Activated CD4-positive, alpha-beta T cell treated with anti-CD3 and anti-CD28 coated beads, Interleukin-2, amount 50 U/mL, for 48 hours (primary cell): ENCODE measurements at regions not wholly inside any gene's neighbourhood (a gene's known extent, or its start where the extent isn't known, plus 50 kb on each side); places are given as distances from the start of the nearest gene placed in this dataset.

Source experiments
- DNase-seq, 2 experiments: peaks; one replicate each; pipeline ENCODE4 v3.0.0-alpha.2; 2020

- DNase-seq: no peak
Measured at GRCh38 chr1:165014753-165015152, 341.8 kb downstream of the LMX1A start.

DNA sequence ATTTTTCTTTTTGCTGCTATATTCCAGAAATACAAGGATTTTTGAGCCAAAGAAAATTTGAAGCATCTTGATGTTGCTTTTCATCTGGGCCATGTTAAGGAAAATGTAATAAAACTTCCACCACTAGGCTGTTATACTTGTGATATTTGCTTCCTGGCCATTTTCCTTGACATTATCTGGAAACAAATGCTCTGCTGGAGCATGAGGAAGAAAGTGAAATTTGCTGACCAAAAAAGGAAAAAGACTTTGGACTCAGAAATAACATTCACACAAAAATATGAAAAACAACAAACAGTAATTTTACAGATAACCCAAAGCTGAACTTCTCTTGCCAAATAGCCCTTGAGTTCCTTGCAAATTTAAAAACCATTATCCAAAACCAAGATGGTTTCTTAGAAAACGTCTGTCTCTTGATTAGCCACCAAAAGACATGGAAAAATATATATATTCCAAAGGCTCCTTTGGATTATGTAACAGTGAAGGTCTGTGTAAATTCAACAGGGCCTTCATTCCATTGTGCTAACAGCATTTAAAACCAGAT lies 344.5 kb downstream of the LMX1A start:
- DNase-seq: no peak

DNA sequence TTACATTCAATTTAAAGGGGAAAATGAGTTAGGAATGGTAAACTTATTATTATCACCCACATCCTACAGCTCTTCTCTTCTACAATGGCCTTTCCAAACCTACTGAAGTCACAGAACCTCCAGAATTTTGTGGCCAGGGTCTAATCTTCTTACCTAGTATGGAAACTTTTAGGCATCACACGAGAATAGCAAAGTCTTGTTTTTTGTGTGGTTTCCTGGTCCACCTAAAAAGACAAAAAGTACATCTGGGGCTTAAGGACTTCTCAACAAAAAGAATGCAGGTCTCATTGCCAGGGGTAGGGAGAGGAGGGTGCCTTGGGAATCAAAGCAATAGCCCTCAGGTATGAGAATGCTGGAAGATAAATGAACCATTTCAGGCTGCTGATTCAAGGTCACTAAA lies 345.3 kb downstream of the LMX1A start:
- DNase-seq: no peak

DNA sequence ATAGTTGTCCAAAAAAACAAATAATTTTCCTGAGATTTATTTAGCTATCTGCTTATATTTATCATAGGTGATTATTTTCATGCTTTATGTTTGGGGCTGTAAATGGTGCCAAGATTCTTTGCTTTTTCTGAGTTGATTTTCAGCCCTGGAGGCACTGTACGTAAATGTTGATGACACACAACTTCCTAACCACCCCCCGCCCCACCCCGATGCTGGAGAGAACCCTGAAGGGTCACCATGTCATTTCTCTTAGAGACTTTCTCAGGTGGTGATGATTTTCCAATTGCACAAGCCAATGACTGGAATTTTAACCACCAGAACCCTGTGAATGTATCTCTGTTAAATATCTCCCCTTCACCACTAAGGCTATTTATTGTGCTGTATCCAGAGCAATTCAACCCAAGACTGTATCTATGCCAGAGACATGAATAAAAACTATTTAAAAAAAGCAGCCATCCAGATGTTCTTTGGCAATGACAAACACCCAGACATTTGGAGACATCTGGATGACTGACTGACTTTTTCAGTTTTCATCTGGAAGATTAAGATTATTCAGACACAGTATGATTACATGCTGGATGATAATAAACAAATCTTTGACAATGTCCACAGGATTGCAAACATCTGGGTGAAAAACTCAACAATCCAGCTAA lies 346.0 kb downstream of the LMX1A start:
- no peak for DNase-seq

- DNase-seq: no peak
Measured at GRCh38 chr1:165006831-165007230, 349.7 kb downstream of the LMX1A start.

- no peak for DNase-seq
Measured at GRCh38 chr1:164999146-164999545, 357.4 kb downstream of the LMX1A start.

GRCh38 chr1:164991763-164992314 lies 364.7 kb downstream of the LMX1A start:
- DNase-seq: no peak

DNA sequence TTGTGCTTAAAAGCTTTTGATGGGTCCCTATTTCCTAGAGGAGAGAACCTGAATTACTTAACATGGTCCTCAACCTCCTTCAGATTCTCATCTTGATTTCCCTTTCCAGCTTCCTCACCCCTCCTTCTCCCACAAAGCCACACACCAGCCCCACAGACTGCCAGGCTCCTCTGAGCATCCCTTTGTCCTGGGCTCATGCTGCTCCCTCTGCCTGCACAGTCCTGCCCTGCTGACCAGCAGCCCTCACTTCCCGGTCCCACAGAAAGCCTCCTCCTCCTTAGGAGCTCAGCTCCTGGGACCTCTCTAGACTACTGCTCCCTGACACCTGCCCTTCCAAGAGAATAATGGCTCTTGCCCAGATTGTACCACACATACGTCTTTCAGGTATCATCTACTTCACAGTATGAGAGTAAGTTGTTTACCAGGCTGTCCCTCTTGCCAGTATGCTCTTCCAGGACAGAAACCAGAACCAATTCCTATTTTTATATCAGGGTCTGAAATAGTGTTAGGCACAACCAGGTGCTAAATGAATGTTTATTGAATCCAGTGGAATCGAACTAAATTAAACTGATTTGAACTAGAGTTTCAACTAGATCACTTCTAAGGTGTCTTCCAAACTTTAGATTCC lies 373.4 kb downstream of the LMX1A start:
- DNase-seq: no peak

- DNase-seq: no peak
Measured at GRCh38 chr1:164982545-164982944, 374.0 kb downstream of the LMX1A start.

DNA sequence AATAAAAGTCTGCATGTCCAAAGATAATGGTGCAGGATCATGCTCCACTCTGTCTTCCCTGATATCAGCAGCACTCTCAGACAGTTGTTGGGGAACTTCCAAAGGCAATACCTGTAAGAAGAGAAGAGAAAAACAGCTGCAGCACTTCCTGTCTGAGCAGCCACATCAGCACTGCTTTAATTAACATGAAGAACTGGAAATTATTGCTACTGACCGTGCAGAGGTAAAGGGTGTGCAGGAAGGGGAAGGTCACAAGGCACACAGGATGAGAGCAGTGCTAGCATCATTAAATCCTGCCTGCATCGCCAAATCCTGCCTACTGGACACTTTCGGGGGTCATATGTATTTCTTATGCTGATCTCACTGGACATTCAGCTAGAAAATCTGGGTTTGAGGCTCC lies 379.0 kb downstream of the LMX1A start:
- DNase-seq: no peak

- DNase-seq: no peak
Measured at GRCh38 chr1:164971921-164972415, 384.5 kb downstream of the LMX1A start.

- DNase-seq: no peak
Measured at GRCh38 chr1:164971391-164971790, 385.1 kb downstream of the LMX1A start.

DNA sequence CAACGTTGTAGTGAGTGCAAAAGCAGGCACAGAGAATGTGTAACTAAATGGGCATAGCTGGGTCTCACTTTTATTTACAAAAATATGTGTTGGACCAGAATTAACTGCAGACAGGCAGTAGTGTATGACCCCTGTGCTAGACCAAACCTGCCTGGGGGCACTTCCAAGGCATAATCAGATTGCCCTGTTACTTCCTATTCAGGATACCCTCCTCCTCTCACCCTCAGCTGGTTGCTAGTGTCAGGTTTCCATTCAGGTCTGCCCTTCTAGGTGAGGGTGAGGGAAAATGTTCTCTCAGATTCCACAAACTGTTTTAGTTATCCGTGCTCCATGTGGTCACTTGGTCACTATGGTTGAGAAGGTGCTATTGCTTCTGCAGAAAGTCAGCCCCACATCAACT lies 387.3 kb downstream of the LMX1A start:
- DNase-seq: no peak

DNA sequence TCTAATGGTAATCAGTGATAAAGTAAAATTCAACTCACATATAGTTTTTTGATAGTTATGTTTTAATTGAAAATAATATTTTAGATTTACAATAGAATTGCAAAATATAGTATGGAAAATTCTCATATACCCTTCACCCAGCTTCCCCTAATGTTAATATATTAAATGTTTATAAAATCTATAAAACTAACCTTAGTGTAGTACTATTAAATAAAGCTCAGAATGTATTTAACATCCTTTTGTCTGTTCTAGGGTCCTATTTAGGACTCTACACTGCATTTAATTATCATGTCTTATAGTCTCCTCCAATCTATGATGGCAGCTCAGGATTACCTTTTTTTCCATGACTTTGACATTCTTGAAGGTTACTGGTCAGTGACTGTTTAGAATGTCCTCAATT lies 389.2 kb downstream of the LMX1A start:
- no peak for DNase-seq

DNA sequence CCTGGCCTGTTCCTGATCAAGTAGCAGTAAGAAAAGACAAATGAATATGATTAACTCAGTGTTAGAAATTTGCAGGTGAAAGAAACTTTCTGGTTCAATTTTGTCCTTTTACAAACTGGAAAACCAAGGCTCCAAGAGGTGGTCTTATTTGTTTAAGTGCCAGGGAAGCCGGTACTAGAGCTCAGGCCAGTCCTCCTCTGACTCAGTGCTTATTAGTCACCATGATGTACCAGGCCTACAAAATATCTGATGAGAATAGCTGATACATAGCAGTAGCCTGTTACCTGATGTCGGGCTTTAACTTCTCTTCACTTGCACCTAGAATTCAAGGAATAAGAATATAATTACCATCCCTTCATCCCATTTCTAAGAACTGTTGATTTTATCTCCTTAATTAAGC lies 394.8 kb downstream of the LMX1A start:
- DNase-seq: no peak

DNA sequence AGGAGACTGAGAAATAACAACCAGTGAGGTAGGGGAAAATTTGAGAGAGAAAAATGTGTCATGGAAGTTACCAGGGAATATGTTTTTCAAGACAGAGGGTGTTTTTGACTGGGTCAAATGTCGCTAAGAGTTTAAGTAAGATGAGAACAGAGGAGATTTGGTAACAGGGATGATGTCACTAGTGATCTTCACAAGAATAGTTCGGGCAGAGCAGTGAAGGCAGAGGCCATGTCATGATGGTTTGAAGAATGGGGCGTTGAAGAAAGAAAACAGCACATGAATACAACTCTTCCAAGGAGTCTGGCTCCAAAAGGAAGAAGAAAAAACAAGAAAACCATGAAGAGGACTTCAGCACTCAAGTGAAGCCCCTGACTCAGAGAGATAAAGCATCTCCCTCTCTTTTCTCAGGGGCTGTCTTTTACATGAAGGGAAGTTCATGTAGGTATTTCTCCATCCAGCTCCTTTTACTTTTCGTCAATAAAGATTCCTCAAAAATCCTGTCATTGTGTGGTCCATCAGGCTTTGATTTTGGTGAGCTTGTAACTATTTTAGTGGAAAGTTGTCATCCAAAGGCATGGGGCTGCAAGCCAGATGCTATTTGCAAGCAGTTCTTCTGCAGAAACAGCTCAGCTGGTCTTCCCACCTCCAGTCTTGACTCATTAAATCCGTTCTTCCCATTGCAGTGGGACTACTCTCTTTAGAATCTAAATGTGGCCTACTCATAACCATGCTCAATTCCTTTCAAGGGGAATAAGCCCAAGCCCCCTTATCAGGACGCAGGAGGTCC lies 397.3 kb downstream of the LMX1A start:
- DNase-seq: no peak

DNA sequence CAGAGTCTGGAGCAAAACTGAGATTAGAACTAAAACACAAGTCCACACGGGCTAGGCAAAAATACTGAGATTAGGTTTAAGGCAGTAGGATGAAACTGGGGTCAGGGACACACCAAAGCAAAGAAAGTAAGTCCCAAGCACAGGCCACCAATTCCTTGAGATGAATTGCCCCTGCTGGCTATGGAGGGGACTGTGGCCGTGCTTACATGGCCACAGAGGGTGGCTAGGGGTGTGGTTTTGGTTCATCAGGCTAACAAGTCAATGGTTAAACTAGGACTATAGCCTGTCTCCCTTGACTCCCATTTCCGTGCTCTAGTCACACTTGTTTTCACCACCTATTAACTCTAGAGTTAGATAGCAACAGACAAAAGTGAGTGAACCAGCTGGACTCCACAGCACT lies 394.8 kb downstream of the PBX1 start:
- no peak for DNase-seq

DNA sequence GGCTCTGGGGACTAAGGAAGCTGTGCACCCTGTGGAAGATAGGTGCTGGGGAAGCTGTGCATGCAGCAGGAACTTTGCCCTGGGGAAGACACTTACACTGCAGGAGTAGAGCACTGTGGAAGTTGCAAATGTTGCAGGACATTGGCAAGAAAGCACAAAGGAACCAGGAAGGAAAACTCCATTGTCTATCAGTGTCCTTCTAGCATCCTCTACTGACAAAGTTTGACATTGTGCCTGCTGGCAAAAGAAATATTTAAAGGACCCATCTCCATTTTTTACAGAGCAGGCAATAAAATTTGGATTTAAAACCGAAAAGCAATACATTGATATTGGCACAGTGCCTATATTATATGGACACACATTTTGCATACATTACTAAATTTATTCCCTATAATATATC lies 394.1 kb downstream of the PBX1 start:
- no peak for DNase-seq

DNA sequence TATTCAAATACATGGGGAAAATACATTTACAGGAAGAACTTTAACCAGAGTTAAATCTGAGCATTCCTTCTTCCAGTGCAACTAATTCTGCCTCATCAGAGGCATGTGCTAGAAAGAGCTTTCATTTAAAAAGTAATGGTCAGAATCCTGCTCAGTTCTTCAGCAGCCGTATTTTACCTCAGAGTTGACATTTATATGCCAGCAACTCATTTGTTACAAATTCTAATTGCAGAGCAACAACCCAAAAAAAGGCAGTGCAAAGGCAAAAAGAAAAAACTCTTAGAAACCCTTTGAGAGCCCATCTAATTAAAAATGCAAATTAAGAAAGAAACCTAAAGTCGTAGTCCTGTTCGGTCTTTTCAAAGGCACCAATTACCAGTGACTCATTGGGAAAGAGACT lies 392.5 kb downstream of the PBX1 start:
- DNase-seq: no peak

GRCh38 chr1:164950541-164950986 lies 391.6 kb downstream of the PBX1 start:
- DNase-seq: no peak

GRCh38 chr1:164949771-164950471 lies 390.9 kb downstream of the PBX1 start:
- no peak for DNase-seq

- DNase-seq: no peak
Measured at GRCh38 chr1:164948101-164948500, 389.1 kb downstream of the PBX1 start.

DNA sequence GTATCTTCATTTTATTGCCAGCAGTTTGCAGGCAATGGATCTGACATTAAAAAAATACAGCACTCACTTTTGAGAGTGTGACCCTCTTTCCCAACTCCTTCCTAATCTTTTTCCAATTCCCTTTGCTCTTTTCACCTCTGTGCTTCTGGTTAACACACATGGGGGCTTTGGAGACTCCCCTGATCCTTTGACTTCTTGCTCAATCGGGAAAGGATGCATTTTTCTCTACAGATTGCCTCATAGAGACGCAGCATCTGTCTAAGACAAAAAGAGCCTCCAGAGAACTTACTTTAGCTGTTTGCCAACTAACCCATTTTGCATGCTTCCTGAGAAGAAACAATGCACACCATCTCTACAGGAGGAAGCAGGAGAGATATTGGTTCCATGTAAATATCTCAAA lies 378.3 kb downstream of the PBX1 start:
- DNase-seq: no peak
